NCI-H2196 (cell line): ENCODE measurements at regions not wholly inside any gene's neighbourhood (a gene's known extent, or its start where the extent isn't known, plus 50 kb on each side); places are given as distances from the start of the nearest gene placed in this dataset.
"Not testable (repeated sequence)": the region's sequence is repeated elsewhere in the genome, so short reads cannot be mapped to it uniquely, and the experiment has no call there.

ENCODE experiments used
- DNase-seq: peaks from one replicate; lab custom pipeline; 2025; ENCODE audit not compliant: unreplicated experiment; lab: John Stamatoyannopoulos, UW

DNA sequence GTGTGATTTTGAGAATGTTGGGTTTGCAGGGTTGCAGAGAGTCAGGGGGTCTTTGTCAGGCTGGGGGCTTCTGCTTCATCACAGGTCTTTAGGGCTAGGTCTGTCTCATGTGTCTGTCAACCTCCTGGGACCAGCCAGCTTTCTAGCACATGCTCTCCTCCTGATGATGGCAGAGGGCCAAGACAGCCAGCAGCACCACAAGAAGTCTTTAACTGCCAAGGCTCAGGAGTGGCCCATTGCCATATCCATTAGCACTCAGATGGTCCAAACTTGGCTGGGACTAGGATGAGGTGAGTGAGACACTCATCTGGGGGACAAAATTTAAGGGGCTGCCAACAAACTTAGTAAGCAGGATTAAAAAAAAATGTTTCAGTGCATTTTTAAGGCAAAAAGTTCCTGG, 384.2 kb upstream of the CDH10 start:
- no peak for DNase-seq

DNA sequence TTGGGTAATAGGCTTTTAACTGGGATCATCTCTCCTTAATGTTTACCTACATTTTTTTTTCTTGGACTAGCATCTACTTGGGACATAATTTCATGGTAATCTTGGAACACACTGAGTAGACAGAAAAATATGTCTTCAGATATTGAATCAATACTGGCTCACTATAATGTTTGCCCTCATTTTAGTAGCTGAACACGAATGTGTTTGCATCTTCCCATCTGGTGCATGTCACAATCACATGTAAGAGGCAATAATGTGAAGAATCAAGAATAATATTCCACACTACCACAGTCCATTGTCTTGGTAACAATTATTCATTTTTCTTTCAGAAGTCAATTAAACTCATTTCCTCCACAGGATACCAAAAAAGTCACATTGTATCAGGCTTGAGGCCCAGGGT, 382.7 kb upstream of the CDH10 start:
- no peak for DNase-seq

DNA sequence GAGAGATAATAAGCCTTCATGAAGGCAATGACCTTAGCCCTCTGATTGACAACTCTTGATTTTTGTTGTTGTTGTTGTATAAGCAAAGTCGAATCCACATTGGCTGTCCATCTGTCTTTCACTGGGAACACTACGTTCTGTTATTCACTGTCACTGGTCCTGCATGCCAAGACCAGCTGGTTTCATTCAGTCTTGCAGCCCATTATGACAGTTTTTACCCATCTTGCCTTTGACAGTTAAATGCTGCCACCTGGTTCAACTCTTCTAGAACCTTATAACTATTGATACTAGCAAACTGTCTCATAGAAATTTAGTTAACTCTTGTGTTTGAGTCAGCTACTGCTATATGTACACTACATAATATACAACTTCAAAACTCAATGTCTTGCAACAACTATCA, 382.3 kb upstream of the CDH10 start:
- no peak for DNase-seq

GRCh38 chr5:25025831-25026230, 381.1 kb upstream of the CDH10 start:
- no peak for DNase-seq

- no peak for DNase-seq
Measured at GRCh38 chr5:25020454-25020853, 375.7 kb upstream of the CDH10 start.

- no peak for DNase-seq
Measured at GRCh38 chr5:25009063-25009462, 364.3 kb upstream of the CDH10 start.

DNA sequence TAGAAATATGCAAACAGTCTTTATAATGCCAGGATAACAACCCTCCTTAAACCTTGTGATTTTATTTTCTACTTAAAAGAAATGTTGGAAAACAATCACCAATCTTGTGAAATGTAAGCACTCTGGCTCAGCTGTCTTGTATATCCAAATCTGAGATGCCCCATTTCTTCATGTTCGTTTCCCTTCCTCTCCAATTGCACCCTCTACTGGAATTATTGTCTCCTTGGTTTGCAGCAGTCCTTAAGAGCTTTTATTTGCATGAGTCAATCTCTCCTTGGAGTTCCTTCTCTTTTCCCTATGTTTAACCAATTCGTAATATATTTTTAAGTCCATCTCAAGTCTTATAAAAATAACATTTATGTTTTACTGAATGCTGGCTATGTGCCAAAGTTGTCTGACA, 362.0 kb upstream of the CDH10 start:
- no peak for DNase-seq

GRCh38 chr5:25006237-25006636, 361.5 kb upstream of the CDH10 start:
- DNase-seq, result no peak

- DNase-seq, result no peak
Measured at GRCh38 chr5:25005431-25005830, 360.7 kb upstream of the CDH10 start.

DNA sequence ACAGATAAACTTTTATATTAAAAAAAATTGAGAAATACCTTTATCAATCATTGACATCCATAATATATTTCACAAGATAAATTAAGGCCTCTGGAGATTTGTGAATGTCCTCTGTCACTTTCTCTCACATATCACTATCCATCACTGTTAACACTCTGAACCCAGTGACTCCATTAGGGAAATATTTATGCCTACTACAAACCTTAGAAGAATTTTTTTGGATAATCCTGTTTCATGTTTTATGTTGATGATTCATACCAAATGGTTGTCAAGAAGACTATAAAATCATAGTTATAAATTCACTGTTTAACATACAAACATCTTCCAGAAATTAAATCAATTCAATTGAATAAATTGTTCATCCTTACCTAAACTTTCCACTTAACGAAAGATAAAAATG, 357.6 kb upstream of the CDH10 start:
- no peak for DNase-seq

DNA sequence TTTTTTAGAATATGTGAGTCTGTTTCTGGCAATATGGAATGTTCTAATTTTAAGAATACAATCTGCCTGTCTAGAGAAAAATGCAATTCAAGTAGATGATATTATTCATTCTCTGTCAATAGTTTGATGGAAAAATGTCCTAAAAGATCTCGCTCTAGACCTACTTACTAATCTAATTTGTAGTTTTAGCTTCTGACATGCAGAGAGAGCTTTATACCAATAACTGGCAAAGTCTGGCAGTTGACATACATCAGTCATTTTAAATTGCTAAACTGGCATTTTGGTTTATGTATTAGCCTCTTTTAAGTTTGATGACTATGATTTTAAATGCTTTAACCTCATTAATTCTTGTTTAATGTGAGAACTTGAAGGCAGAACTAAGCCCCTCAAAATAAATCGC, 355.0 kb upstream of the CDH10 start:
- DNase-seq, result no peak

DNA sequence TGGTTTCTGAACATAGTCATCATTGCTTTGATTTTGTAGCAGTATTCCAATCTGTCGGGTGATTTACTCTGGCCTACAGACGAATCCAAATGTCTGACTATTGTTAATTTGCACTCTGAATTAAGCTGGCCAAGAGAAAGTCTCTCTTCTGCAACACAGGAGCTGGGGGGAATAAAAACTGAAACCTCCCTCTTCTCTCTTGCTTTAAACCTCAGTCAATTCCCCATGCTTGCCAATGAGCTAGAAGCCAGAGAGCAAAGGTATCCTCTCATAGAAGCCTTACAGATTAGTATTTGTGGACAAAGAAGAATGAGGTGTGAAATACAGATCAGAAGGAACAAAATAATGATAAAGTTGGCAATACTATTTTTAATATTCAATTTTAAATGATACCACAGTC, 353.9 kb upstream of the CDH10 start:
- DNase-seq, result no peak

DNA sequence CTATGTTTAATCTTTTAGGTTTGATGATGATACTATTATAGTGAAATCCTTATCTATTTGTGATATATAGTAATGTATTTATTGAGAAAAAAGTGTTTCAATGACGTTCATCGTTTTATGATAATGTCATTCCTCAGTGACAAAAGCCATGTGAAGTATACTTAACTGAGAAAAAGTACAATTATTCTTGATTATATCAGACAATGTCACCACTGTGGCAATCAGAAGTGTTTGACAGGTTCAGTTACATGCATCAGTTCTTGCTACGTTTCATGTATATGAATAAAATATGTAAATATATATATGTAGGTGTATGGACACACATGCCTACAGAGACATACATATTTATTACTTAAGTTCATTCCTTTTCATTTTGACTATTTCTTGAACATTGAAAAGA, 341.5 kb upstream of the CDH10 start:
- DNase-seq, result no peak

DNA sequence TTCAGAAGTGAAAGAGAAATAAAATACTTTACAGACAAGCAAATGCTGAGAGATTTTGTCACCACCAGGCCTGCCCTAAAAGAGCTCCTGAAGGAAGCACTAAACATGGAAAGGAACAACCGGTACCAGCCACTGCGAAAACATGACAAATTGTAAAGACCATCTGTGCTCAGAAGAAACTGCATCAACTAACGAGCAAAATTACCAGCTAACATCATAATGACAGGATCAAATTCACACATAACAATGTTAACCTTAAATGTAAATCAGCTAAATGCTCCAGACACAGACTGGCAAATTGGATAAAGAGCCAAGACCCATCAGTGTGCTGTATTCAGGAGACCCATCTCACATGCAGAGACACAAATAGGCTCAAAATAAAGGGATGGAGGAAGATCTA, 333.8 kb upstream of the CDH10 start:
- DNase-seq, result not testable (repeated sequence)

DNA sequence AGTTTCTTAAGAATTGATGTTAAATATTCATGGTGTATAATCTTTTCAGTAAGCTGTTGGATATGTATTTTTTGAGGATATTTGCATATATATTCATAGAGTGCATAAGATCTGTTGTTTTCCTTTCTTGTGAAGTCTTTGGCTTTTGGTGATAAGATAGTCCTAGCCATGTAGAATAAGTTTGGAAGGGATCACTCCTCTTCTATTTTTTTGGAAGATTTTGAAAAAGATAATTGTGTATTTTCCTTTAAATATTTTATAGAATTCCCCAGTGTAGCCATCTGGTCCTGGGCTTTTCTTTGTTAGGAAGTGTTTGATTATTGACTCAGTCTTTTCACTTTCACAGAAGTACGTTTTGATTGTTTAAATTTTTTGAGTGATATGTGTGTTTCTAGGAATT, 318.8 kb upstream of the CDH10 start:
- DNase-seq, result no peak

- no peak for DNase-seq
Measured at GRCh38 chr5:24923400-24923799, 278.6 kb upstream of the CDH10 start.

DNA sequence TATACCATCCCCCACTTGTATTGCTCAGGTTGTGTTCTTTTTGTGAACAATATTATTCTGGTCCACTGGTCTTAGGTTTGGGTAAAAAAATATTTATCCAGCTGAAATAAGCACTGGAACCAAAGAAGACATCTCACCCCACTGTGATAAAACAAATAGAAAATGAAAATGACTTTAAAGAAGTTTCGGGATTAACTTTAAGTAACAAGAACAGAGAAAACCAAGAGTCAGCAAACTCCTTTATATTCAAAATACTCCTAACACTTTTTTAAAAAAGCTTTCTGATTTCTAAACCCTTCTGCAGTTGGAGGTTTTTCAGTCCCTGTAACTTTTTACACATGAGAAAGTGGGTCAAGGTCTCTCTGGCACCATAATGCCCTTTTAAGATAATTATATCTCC, 273.9 kb upstream of the CDH10 start:
- no peak for DNase-seq

DNA sequence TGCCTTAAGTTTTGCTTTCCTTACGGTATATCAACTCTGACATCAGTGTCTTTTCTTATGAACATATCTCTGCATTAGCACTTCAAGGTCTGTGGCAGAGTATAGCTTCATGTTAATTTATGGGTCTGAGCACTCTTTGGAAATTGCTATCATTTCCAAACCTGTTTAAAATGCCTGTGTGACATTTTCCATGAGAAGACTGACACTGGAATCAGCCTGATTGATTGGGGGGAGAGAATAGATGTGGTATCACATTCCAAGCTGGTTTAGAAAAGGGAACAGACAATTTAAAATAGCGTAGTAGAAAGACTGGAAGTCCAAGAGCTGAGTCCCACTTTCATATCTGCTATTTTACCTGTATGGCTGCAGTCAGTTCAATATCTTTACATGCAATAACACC, 272.1 kb upstream of the CDH10 start:
- DNase-seq, result no peak

DNA sequence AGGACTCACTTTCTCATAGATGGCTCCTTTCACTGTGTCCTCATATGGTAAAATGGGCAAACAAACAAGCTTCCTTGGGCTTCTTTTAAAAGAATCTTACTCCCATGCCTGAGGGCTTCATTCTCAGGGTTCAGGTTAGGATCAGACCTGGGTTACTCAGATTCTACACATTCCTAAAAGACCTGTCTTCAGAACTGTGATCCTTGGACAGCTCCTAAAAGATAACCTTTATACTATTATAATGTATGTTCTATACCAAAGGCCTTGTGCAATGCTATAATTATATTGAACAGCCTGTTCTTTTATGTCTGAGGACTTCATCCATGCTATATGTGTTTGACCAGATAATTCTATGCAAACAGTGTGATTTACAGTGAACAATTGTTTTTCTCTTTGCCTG, 264.4 kb upstream of the CDH10 start:
- DNase-seq, result no peak

GRCh38 chr5:24906689-24907088, 261.9 kb upstream of the CDH10 start:
- no peak for DNase-seq

DNA sequence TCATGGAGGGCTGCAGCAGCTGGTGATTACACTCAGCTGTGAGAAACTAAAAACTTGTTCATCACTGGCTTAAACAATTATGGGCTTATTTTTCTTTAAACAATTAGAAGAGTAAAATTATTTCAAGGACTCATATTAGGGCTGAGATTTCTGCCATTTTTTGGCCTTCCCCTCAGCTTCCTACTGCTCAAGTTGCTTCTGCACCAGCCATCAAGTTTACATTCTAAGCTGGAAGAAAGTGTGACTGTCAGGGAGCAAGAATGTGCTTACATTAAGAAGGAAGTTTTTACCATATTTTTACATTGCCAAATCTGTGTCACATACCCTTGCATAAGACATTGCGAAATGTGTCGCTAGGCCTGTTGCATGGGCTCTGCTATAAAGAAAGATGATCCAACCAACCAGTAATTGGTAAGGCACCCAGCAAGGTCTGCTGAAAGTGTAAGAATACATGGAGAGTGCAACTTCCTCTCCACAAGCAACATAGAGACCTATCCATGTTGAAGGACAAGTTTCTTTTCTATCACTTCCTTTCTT, 260.3 kb upstream of the CDH10 start:
- DNase-seq, result no peak

DNA sequence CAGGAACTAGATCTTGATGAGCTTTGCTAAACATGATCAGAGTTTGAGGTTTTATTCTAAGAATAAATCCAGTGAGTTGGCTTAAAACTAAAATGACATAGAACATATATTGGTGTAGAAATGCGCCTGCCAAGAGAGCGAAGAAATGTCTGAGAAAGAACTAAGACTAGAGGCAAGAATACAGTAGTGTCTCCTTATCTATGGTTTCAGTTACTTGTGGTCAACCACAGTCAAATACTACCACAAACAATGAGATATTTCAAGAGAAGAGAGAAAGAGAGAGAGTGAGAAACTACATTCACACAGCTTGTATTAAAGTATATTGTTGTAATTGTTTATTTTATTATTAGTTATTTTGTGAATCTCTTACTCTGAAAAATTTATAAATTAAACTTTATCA, 254.4 kb upstream of the CDH10 start:
- DNase-seq, result no peak

GRCh38 chr5:24864244-24864643, 219.5 kb upstream of the CDH10 start:
- no peak for DNase-seq

DNA sequence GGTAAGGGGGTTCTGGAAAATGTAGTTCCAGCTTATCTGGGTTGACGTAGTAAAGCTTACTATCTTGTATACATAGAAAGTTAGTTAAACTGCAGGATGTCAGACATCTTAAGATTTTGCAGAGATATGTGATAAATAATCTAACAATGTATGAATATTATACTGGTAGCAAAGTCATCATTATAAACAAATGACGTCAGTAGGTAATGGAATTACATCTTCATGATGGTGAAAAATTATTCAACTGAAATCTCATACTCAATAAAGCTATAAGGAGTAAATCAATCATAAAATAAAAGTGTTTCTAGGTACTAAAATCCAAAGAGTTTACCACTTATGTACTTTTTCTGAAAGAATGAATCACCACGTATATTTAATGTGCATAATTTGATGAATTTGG, 217.3 kb upstream of the CDH10 start:
- no peak for DNase-seq
